ENCODE measurements at regions not wholly inside any gene's neighbourhood (a gene's known extent, or its start where the extent isn't known, plus 50 kb on each side); places are given as distances from the start of the nearest gene placed in this dataset.

DNA sequence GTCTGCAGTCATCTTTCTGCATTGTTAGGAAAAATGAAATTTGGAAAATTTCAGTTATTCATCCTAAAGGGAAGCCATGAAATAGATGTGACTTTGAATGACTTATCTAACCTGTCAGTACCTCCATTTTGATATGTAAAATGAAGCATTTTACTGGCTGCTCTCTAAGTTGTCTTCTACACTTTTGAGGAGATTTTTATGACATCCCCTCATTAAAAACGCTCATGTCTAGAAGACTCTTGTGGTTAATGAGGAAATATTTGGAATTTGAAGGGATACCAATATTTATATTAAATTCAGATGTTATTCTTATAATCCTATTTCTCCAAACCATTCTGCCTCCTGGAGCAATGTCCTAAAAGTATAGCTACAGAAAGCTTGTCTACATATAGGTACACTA lies 73.8 kb upstream of the THUMPD2 start:
- no peak overlapping the region for H3K27ac Mint-ChIP-seq
- H3K4me3 Mint-ChIP-seq: no peak overlapping the region
- peaks cover 11% of the 10 kb centered on the region for H3K27me3 Mint-ChIP-seq
- Histone ChIP-seq H3K27me3 (replicated peaks in 1 of 4; ENCODE audit: control extremely low read depth in 1 of 4, control insufficient read depth in 3 of 4, insufficient read depth in 4 of 4, low read length in 3 of 4) (no peaks in the 10 kb centered on the region), H3K4me2 (replicated peaks; ENCODE audit: low read depth, low read length, poor library complexity, severe bottlenecking) (no peak overlapping the region), H3K4me1 (ENCODE audit: control insufficient read depth in 2 of 2, insufficient read depth in 2 of 2, low read length in 2 of 2) (peaks cover 10 to 19% of the 10 kb centered on the region in 2 donors), H3K27ac (ENCODE audit: low read length in 2 of 2) (no peak overlapping the region), H3K36me3 (replicated peaks in 1 of 2; ENCODE audit: control extremely low read depth in 1 of 2, control insufficient read depth in 1 of 2, extremely low read depth in 1 of 2, insufficient read depth in 2 of 2, low read length in 1 of 2) (no peaks in the 10 kb centered on the region), H3K9ac (ENCODE audit: low read length) (no peak overlapping the region), H3K9me3 (ENCODE audit: control extremely low read depth in 1 of 3, control insufficient read depth in 2 of 3, insufficient read depth in 1 of 3, low read length in 2 of 3) (no peaks in the 10 kb centered on the region), H3K4me3 (ENCODE audit: control extremely low read depth in 1 of 5, extremely low read depth in 1 of 5, insufficient read depth in 1 of 5, low read depth in 2 of 5, low read length in 4 of 5) (no peak overlapping the region), H2AFZ (ENCODE audit: insufficient read depth, low read depth, low read length, poor library complexity, severe bottlenecking) (no peak overlapping the region), H4K20me1 (ENCODE audit: control insufficient read depth, insufficient read depth, low read length, poor library complexity, severe bottlenecking) (no peaks in the 10 kb centered on the region), H3K79me2 (ENCODE audit: control insufficient read depth, insufficient read depth, low read length) (no peaks in the 10 kb centered on the region)
- H3K4me1 Mint-ChIP-seq: peaks cover 15% of the 10 kb centered on the region
- H3K9me3 Mint-ChIP-seq (ENCODE audit: insufficient read depth): no peaks in the 10 kb centered on the region
- CTCF ChIA-PET: no interaction called here
- no peak for TF ChIP-seq EZH2 (IDR thresholded peaks at IDR 0.05; ENCODE audit: borderline replicate concordance, insufficient read depth, low read depth, low read length, poor library complexity, severe bottlenecking)
- TF ChIP-seq, protein P1, sequence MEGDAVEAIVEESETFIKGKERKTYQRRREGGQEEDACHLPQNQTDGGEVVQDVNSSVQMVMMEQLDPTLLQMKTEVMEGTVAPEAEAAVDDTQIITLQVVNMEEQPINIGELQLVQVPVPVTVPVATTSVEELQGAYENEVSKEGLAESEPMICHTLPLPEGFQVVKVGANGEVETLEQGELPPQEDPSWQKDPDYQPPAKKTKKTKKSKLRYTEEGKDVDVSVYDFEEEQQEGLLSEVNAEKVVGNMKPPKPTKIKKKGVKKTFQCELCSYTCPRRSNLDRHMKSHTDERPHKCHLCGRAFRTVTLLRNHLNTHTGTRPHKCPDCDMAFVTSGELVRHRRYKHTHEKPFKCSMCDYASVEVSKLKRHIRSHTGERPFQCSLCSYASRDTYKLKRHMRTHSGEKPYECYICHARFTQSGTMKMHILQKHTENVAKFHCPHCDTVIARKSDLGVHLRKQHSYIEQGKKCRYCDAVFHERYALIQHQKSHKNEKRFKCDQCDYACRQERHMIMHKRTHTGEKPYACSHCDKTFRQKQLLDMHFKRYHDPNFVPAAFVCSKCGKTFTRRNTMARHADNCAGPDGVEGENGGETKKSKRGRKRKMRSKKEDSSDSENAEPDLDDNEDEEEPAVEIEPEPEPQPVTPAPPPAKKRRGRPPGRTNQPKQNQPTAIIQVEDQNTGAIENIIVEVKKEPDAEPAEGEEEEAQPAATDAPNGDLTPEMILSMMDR (IDR thresholded peaks at IDR 0.05): no peak
- POLR2A ChIA-PET: no interaction called here
- ATAC-seq (ENCODE audit: low read depth): no peak
- WGBS (ENCODE audit: insufficient coverage): no CpG with 5 or more reads among the region's 1 CpG
- intact Hi-C loops (cut with micrococcal nuclease): no loop called here
- DNase-seq: no peak

GRCh38 chr2:39851651-39852110 lies 72.6 kb upstream of the THUMPD2 start:
- TF ChIP-seq, protein P1 (IDR thresholded peaks at IDR 0.05): no peak
- no peak for TF ChIP-seq EZH2 (IDR thresholded peaks at IDR 0.05; ENCODE audit: borderline replicate concordance, insufficient read depth, low read depth, low read length, poor library complexity, severe bottlenecking)
- no peaks in the 10 kb centered on the region for H3K79me2 ChIP-seq (ENCODE audit: control insufficient read depth, insufficient read depth, low read length)
- no peaks in the 10 kb centered on the region for H3K27me3 ChIP-seq (replicated peaks in 1 of 4; ENCODE audit: control extremely low read depth in 1 of 4, control insufficient read depth in 3 of 4, insufficient read depth in 4 of 4, low read length in 3 of 4)
- no peaks in the 10 kb centered on the region for H4K20me1 ChIP-seq (ENCODE audit: control insufficient read depth, insufficient read depth, low read length, poor library complexity, severe bottlenecking)
- no peak overlapping the region for H3K9ac ChIP-seq (ENCODE audit: low read length)
- no peak overlapping the region for H3K27ac ChIP-seq (ENCODE audit: low read length in 2 of 2)
- no peak overlapping the region for H3K27ac Mint-ChIP-seq
- H3K4me2 ChIP-seq (replicated peaks; ENCODE audit: low read depth, low read length, poor library complexity, severe bottlenecking): peak overlapping the region; percentile 3
- WGBS (ENCODE audit: insufficient coverage): no CpG with 5 or more reads among the region's 3 CpGs
- ChIA-PET POLR2A (no interaction called here), CTCF (interaction anchor here (0.6 to 1.0 kb wide), 2 partner anchors 14 to 248 kb away, joined by 3 read pairs; no protein-coding TSS in a partner anchor)
- H3K9me3 ChIP-seq (ENCODE audit: control extremely low read depth in 1 of 3, control insufficient read depth in 2 of 3, insufficient read depth in 1 of 3, low read length in 2 of 3): no peaks in the 10 kb centered on the region
- no peaks in the 10 kb centered on the region for H3K36me3 ChIP-seq (replicated peaks in 1 of 2; ENCODE audit: control extremely low read depth in 1 of 2, control insufficient read depth in 1 of 2, extremely low read depth in 1 of 2, insufficient read depth in 2 of 2, low read length in 1 of 2)
- peaks cover 14% of the 10 kb centered on the region for H3K27me3 Mint-ChIP-seq
- intact Hi-C loops (cut with micrococcal nuclease): no loop called here
- no peaks in the 10 kb centered on the region for H3K9me3 Mint-ChIP-seq (ENCODE audit: insufficient read depth)
- H3K4me3 Mint-ChIP-seq: peak overlapping the region; percentile 14
- ATAC-seq (ENCODE audit: low read depth) (no peak), DNase-seq (peak; percentile 5)
- peaks cover 15% of the 10 kb centered on the region for H3K4me1 Mint-ChIP-seq
- no peak overlapping the region for H3K4me3 ChIP-seq (ENCODE audit: control extremely low read depth in 1 of 5, extremely low read depth in 1 of 5, insufficient read depth in 1 of 5, low read depth in 2 of 5, low read length in 4 of 5)
- H3K4me1 ChIP-seq (ENCODE audit: control insufficient read depth in 2 of 2, insufficient read depth in 2 of 2, low read length in 2 of 2): peaks cover 10 to 19% of the 10 kb centered on the region in 2 donors
- H2AFZ ChIP-seq (ENCODE audit: insufficient read depth, low read depth, low read length, poor library complexity, severe bottlenecking): no peak overlapping the region

Measured in B cell (primary cell).